ENCODE measurements at regions not wholly inside any gene's neighbourhood (a gene's known extent, or its start where the extent isn't known, plus 50 kb on each side); places are given as distances from the start of the nearest gene placed in this dataset.
A peak's percentile ranks its signal among the peaks of the same experiment; 100 is the strongest.

GRCh38 chr15:45854455-45855202 lies 219.8 kb downstream of the SQOR start:
- H3K4me3 ChIP-seq (ENCODE audit: low read length), result no peak overlapping the region

GRCh38 chr15:45855210-45855906 lies 220.5 kb downstream of the SQOR start:
- DNase-seq (ENCODE audit: low read depth), result no peak
- TF ChIP-seq, protein P1, sequence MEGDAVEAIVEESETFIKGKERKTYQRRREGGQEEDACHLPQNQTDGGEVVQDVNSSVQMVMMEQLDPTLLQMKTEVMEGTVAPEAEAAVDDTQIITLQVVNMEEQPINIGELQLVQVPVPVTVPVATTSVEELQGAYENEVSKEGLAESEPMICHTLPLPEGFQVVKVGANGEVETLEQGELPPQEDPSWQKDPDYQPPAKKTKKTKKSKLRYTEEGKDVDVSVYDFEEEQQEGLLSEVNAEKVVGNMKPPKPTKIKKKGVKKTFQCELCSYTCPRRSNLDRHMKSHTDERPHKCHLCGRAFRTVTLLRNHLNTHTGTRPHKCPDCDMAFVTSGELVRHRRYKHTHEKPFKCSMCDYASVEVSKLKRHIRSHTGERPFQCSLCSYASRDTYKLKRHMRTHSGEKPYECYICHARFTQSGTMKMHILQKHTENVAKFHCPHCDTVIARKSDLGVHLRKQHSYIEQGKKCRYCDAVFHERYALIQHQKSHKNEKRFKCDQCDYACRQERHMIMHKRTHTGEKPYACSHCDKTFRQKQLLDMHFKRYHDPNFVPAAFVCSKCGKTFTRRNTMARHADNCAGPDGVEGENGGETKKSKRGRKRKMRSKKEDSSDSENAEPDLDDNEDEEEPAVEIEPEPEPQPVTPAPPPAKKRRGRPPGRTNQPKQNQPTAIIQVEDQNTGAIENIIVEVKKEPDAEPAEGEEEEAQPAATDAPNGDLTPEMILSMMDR (conservative IDR thresholded peaks at IDR 0.05; ENCODE audit: low read length), result no peak
- no peak overlapping the region for H3K4me3 ChIP-seq (ENCODE audit: low read length)

More at GRCh38 chr15:45854455-45855202, 219.8 kb downstream of the SQOR start:
- TF ChIP-seq, protein P1 (conservative IDR thresholded peaks at IDR 0.05; ENCODE audit: low read length), result no peak
- DNase-seq (ENCODE audit: low read depth), result no peak

- no peak for DNase-seq (ENCODE audit: low read depth)
- H3K4me3 ChIP-seq (ENCODE audit: low read length), result no peak overlapping the region
- TF ChIP-seq, protein P1 (conservative IDR thresholded peaks at IDR 0.05; ENCODE audit: low read length), result no peak
These were observed 221.2 kb downstream of the SQOR start for GRCh38 chr15:45855907-45856579.

DNA sequence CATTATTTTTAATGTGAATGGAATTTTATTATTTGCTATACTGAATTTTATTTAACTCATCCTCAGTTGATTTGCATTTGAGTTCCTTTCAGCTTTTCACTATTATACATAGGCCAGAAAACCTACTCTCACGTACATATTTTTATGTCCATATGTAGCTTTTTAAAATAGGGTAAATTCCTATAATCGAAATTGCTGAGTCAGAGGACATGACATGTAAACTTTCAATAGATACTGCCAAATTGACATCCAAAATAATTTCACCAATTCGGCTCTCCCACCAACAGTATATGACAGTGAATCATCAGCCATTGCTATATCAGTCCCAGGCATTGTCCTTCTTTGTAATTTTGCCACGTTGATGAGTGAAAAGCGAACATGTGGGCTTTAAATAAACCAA lies 222.5 kb downstream of the SQOR start:
- DNase-seq (ENCODE audit: low read depth), result no peak
- TF ChIP-seq, protein P1 (conservative IDR thresholded peaks at IDR 0.05; ENCODE audit: low read length), result no peak
- H3K4me3 ChIP-seq (ENCODE audit: low read length), result no peak overlapping the region

DNA sequence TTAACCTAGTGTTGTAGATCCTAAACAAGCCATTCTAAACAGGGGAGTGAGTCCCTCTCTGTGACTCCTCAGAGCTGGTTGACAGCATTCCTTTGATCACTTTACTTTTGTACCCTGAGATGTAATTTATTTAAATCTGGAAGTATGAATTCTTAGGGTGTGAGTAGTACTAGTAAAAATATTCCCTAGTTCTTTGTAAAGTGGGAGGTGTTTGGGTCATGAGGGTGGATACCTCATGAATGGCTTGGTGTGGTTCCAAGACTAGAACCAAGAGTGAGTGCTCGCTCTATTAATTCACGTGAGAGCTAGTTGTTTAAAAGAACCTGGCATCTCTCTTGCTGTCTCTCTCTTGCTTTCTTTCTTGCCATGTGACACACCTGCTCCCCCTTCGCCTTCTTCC lies 223.7 kb downstream of the SQOR start:
- H3K4me3 ChIP-seq (ENCODE audit: low read length), result no peak overlapping the region
- TF ChIP-seq, protein P1 (conservative IDR thresholded peaks at IDR 0.05; ENCODE audit: low read length), result no peak
- no peak for DNase-seq (ENCODE audit: low read depth)

GRCh38 chr15:45862034-45862433 lies 227.2 kb downstream of the SQOR start:
- TF ChIP-seq, protein P1 (conservative IDR thresholded peaks at IDR 0.05; ENCODE audit: low read length), result no peak
- no peak overlapping the region for H3K4me3 ChIP-seq (ENCODE audit: low read length)
- peak; percentile 11 for DNase-seq (ENCODE audit: low read depth)
